ENCODE measurements at regions not wholly inside any gene's neighbourhood (a gene's known extent, or its start where the extent isn't known, plus 50 kb on each side); places are given as distances from the start of the nearest gene placed in this dataset.

DNA sequence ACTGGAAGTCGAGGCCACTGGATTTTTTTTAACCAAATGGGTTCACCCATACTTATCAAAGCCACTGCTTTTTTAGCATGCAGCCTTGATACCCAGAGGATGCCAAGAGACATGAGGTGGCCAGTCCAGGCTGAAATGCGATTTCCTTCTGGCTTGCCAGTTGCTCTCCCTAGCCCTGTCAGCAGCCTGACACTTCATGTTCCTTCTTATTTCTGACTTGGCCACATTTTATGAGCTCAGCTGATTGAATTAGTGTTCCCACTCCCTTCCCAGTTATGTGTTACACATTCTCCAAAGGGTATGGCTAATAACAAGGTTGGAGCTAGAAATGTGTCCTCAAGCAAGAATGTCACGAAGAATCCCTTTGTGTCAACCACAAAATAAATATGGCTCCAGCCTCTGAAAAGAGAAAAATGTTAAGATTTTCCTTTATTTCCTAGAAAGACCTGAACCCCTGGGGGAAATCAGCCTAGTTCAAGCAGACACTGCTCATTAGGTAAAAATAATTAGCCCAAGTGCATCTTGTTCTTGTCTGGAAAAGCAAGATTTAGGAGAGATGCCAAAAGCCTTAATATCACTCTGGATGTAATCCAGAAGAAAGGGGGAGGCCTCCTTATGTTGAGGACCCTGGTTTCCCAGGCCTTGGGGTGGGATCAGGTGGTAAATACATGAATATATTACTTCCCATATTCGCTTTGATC, 121.7 kb upstream of the TACR1 start:
- DNase-seq (ENCODE audit: low read depth), result no peak
- H3K4me3 ChIP-seq (ENCODE audit: low read depth, low read length), result no peak overlapping the region
- TF ChIP-seq CTCF (IDR thresholded peaks at IDR 0.05; ENCODE audit: control insufficient read depth, extremely low read depth, insufficient read depth), result no peak

GRCh38 chr2:75319951-75320350, 120.6 kb upstream of the TACR1 start:
- no peak overlapping the region for H3K4me3 ChIP-seq (ENCODE audit: low read depth, low read length)
- DNase-seq (ENCODE audit: low read depth), result no peak
- TF ChIP-seq CTCF (IDR thresholded peaks at IDR 0.05; ENCODE audit: control insufficient read depth, extremely low read depth, insufficient read depth), result no peak

DNA sequence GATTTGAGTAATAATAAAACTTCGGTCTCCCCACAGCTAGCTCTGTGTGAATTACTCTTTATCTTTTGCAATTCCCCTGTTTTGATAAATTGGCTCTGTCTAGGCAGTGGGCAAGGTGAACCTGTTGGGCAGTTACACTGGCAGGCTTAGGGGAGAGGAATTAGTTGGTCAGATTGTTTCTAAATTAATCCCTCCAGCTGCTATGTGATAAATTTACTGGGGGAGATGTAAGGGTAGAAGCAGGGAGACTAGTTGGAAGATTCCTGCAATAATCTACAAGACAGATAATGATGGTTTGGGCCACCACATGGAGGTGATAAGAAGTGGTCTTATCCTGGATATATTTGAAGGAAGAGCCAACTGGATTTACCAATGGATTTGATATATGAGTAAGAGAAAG, 118.5 kb upstream of the TACR1 start:
- no peak for DNase-seq (ENCODE audit: low read depth)
- TF ChIP-seq CTCF (IDR thresholded peaks at IDR 0.05; ENCODE audit: control insufficient read depth, extremely low read depth, insufficient read depth), result no peak
- no peak overlapping the region for H3K4me3 ChIP-seq (ENCODE audit: low read depth, low read length)

- DNase-seq (ENCODE audit: low read depth), result no peak
- no peak overlapping the region for H3K4me3 ChIP-seq (ENCODE audit: low read depth, low read length)
- TF ChIP-seq CTCF (IDR thresholded peaks at IDR 0.05; ENCODE audit: control insufficient read depth, extremely low read depth, insufficient read depth), result no peak
These were observed 118.0 kb upstream of the TACR1 start for GRCh38 chr2:75317316-75317715.

- DNase-seq (ENCODE audit: low read depth), result no peak
- no peak overlapping the region for H3K4me3 ChIP-seq (ENCODE audit: low read depth, low read length)
- TF ChIP-seq CTCF (IDR thresholded peaks at IDR 0.05; ENCODE audit: control insufficient read depth, extremely low read depth, insufficient read depth), result no peak
These were observed 116.1 kb upstream of the TACR1 start for GRCh38 chr2:75315436-75315835.

DNA sequence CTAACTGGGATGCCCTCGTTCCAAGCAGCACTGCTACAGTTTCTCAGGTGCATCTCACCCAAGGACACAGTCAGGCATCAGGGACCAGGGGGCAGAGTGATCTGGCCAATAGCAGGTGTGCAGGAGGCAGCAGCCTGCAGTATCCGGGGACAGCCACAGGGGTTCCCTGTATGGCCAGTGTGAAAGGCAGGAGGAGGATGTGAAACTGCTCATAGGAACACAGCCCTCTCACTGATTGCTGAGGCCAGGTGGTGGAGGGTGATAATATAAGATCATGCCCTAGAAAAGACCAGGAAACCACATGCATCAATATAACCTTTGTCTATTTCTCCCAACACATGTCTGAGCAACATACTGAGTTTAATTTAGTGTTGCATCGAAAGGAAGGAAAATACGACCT, 112.7 kb upstream of the TACR1 start:
- no peak overlapping the region for H3K4me3 ChIP-seq (ENCODE audit: low read depth, low read length)
- no peak for TF ChIP-seq CTCF (IDR thresholded peaks at IDR 0.05; ENCODE audit: control insufficient read depth, extremely low read depth, insufficient read depth)
- no peak for DNase-seq (ENCODE audit: low read depth)

- no peak for TF ChIP-seq CTCF (IDR thresholded peaks at IDR 0.05; ENCODE audit: control insufficient read depth, extremely low read depth, insufficient read depth)
These were observed 112.2 kb upstream of the TACR1 start for GRCh38 chr2:75311521-75311920.

More at GRCh38 chr2:75311521-75311920, 112.2 kb upstream of the TACR1 start:
- H3K4me3 ChIP-seq (ENCODE audit: low read depth, low read length), result no peak overlapping the region
- DNase-seq (ENCODE audit: low read depth), result no peak

Measured in LNCaP clone FGC (cell line).